NCI-H510A (cell line): ENCODE measurements at regions not wholly inside any gene's neighbourhood (a gene's known extent, or its start where the extent isn't known, plus 50 kb on each side); places are given as distances from the start of the nearest gene placed in this dataset.

Experiments used
- DNase-seq: peaks from one replicate; lab custom pipeline; 2025; lab: John Stamatoyannopoulos, UW

DNA sequence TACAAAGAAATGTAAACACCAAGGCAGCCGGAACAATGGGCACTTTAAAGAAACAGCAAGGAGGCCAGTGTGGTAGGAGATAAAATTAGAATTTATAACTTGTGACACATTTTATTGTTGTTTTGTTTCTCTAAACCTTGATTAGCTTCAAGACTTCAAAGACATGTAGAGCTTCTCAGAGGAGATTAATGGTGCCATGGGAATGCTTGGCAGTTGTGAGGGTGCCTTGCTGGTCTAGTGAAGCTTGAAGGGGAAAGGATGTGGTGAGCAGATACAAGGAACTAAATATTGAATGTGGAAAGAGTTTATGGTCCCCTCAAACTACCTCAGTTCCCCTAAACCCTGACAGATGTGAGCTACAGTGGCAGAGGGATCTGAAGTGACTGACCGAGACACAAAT lies 322.4 kb upstream of the ADAMTS16 start:
- DNase-seq, result no peak

GRCh38 chr5:4831325-4831724 lies 308.8 kb upstream of the ADAMTS16 start:
- no peak for DNase-seq

- no peak for DNase-seq
These were observed 307.7 kb upstream of the ADAMTS16 start for GRCh38 chr5:4832471-4832870.

DNA sequence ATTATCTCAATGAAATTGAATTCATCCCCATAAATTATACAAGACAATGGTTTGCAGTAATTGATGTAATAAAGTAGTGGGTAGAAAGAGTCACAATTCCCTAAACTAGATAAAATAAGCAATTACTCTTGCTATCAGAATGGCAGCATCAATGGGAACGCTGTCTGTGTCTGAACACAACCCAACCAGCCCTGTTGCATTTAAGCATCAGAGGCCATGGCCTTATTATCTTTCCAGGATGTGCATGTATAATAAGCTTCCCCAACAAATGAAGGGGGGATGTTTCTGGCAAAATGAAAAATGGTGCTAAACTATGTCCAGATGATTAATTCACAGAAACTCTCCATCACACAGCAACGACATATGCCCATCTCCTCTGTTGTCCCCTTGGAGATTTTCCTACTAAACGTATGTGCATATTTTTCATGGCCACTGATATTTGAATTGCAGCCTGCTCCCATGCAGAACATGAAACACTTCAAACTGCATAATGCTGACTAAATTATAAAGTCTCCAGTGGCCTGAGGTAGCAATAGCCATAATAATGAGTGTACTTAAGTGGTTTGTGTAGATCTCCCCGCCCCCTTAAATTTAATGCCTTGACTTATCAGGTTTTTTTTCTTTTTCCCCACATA lies 306.9 kb upstream of the ADAMTS16 start:
- DNase-seq, result no peak

- no peak for DNase-seq
These were observed 302.6 kb upstream of the ADAMTS16 start for GRCh38 chr5:4837489-4838058.

DNA sequence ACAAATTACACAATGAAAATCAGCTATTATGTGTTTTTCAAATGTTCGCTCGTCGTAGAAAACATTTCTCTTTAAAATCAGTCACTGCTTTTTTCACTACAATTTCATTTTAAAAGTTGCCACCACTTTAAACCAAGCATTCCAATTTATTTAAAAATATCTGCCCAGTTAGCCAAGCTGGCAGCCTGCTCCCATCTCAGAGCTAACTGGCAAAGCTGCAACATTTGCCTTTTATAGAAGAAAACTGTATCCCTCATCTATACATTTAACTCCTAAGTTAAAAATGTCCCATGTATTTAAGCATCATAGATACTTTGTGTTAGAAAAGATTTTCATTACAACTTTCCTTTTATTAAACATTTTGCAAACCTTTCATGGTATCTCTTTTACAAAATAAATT lies 294.9 kb upstream of the ADAMTS16 start:
- DNase-seq, result no peak

DNA sequence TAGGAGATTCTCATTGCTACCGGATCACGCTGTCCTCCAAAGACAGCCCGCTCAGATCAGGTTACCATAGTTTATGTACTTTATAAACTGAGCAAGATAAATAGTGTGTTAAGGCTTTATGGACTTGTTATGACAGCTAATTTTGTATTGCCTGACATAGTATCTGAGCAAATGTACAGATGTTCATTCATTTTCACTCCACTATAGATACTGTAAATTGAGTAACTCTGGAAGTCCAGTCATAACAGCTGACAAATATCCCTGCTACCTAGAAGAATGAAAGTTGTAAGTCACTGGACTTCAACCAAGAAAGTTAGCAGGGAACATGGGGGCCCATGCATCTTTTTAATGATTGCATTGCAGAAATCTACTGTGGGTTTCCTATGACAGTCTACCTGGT lies 292.4 kb upstream of the ADAMTS16 start:
- DNase-seq, result no peak

DNA sequence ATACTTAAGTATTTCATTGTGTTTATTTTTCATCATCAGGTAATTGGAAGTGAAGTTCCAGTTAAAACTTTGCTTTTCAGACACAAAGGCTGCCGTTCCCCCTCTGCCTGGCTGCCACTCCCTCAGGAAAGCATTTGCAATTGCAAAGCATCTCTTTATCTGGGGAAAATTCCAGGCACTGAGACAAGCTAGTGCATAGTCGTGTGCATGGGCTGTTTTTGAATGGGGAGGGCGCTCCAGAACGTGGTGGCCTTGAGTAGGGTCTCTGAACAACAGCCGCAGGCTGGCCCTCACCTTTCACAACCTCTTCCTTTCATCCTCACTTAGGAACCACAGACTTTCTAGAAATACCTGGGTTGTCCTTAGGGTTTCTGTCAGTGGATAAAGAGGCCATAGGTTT lies 285.1 kb upstream of the ADAMTS16 start:
- DNase-seq, result no peak

DNA sequence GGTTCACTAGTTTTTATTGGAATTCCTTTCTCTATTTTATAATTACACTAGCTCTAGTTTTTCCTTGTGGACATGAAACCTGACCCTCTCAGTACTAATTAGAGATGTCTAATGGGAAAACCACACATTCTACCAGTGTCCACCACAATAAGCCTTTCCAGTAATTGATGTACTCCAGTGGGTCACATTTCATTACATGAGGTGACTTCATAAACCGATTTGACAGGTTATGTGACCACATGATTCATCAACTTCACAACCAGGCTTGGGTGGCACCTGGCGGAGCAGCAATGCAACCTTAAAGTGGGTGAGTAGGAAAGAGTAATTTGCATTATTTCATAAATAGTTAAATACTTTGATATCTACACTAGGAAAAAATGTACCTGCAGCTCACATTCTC lies 284.2 kb upstream of the ADAMTS16 start:
- DNase-seq, result no peak

- no peak for DNase-seq
These were observed 282.4 kb upstream of the ADAMTS16 start for GRCh38 chr5:4857761-4858160.

DNA sequence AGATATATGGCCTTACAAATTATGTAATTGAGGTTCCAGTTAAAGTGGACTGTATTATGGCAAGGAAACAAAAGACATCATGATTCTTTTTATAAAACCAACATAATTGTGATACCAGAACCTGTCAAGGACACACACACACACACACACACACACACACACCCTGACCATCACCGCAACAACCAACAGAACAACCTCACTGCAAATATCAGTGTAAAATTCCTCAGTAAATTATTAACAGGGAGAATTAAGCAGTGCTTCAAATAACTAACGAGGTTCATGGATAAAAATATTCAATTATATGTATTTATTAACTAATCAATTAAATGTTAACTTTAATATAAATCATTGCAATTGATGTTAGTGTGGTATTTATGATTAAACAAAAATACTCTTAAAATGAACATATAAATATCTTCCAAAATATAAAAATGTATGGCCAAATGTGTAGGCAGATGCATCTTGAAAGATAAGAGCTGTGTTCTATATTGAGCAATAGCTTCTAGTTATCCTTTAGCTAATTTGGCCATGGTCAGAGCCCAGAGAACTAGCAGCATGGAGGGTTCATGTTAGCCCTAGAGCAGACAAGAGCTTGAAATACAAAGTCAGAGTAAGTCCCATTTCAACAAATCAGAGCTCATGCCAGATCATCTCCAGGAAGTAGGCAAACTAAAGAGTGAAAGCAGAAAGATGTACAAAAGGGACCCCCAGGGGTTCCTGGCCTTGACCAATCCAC lies 280.5 kb upstream of the ADAMTS16 start:
- no peak for DNase-seq

DNA sequence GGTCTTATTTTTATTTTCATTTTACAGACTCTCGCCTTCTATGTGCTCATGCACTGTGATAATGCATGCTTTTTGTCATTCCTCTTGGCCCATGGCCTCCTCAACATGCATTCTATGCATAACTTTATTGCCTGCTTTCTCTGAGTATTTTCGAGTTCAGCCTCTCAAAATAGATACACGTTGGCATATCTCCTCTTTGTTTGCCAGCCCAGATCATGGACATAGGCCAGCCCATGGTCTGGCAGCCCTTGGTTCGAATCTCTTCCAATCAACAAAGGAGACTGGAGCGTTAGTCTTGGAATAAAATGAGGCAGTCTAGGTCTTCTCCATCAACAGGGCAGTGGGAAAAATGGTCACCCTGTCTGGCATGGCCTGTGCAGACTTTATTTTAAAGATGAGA lies 279.5 kb upstream of the ADAMTS16 start:
- DNase-seq, result no peak

- no peak for DNase-seq
These were observed 277.6 kb upstream of the ADAMTS16 start for GRCh38 chr5:4862500-4862899.

DNA sequence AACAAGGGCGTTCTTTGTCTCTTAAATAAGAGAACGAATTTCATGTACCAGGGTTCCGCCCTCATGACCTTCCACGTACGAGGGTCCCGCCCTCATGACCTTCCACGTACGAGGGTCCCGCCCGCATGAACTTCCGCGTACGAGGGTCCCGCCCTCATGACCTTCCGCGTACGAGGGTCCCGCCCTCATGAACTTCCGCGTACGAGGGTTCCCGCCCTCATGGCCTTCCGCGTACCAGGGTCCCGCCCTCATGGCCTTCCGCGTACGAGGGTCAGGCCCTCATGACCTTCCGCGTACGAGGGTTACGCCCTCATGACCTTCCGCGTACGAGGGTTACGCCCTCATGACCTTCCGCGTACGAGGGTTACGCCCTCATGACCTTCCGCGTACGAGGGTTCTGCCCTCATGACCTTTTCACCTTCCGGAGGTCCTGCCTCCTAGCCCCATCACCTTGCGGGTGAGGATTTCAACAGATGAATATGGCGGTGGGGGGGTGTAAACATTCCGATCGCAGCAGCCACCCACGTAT lies 273.9 kb upstream of the ADAMTS16 start:
- no peak for DNase-seq

DNA sequence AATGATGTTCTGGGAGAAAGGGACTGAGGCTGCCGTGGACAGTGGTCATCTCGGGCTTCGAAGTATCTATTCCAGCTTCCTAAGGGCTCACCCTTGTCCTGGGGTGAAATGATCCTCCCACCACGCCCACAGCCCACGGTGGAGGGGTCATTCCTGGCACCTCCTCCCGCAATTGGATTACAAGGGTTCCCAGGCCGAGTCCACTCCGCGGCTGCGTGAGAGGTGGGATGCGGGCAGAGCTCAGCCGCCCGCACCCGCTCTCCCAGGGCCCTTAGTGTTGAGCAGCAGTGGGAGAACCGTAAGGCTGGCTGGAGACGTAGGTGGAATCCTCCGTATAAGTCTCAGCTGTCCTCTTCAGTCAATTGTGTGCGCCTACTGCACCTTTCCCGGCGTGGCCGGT lies 273.3 kb upstream of the ADAMTS16 start:
- DNase-seq, result no peak

DNA sequence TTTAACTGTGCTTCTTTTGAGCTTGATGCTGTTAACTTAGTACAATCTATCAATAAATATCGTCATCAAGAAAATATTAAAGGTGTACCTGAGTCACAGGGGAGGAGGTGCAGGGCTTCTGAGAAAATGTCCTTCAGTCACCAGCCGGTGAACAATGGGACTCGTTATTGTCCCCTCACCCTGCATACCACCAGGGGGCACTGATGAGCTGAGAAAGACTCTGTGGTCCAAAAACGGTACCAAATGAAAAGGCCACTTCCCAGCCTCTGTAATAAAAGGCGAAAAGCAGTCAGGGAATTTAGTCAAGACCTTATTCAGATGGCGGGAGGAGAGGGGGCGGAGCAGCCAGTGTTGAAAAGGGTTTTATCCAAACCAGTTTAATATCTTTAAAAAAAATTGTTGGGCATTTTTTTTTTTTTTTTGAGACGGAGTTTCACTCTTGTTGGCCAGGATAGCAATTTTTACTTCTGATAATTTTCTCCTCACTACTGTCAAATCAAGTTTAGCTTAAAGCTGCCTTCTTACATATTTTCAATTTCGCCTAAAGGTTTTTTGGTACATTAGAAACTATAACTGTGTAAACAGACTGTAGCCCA lies 271.9 kb upstream of the ADAMTS16 start:
- DNase-seq, result no peak

GRCh38 chr5:4873652-4874051 lies 266.5 kb upstream of the ADAMTS16 start:
- DNase-seq, result no peak

GRCh38 chr5:4874097-4874496 lies 266.0 kb upstream of the ADAMTS16 start:
- no peak for DNase-seq

- no peak for DNase-seq
These were observed 264.2 kb upstream of the ADAMTS16 start for GRCh38 chr5:4875942-4876341.

- no peak for DNase-seq
These were observed 263.3 kb upstream of the ADAMTS16 start for GRCh38 chr5:4876804-4877203.

DNA sequence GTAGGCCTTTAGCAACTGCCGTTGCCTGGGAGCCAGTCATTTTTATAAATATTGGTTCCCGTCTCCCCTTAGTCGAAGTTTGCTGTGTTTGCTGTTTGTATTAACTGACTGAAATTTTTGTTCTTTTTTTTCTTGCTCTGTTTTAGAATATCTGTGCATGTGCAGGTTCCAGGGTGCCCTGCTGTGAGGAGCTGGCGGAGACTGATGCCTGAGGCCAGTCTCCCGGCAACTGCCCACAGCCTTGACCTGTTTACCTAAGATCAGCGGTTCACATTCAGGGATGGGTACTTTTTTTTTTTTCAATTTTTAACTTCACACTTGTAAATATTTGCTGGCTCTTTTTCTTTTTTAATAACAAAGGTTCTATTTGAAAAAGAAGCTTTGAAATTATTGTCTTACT lies 262.6 kb upstream of the ADAMTS16 start:
- DNase-seq, result no peak

DNA sequence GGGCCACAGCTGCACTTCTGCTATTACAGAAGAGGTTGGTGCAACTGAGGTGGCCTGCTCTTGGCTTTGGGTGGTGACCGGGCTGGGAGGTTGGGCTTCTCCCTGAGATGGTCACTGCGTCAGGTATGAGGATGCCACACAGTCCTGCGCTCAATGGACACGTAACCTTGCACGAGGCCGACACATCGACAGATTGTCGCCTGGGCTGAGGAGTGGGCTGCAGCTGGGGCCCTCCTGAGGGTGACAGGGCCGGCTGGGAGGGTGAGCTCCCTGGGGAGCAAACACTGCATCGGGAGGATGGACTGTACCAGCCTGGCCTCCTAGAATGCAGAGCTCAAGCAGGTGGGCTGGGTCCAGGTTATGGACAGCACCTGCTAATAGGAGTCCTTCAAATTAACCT lies 261.1 kb upstream of the ADAMTS16 start:
- no peak for DNase-seq

- no peak for DNase-seq
These were observed 260.3 kb upstream of the ADAMTS16 start for GRCh38 chr5:4879693-4880303.
